BLaER1 treated with 17β-estradiol and CSF1 and Interleukin-3, amounts not matched to agents 10 nM and 100 nM (cell line): ENCODE measurements at regions not wholly inside any gene's neighbourhood (a gene's known extent, or its start where the extent isn't known, plus 50 kb on each side); places are given as distances from the start of the nearest gene placed in this dataset.

ENCODE experiments used
- H3K27ac ChIP-seq, 11 experiments: shearing (Covaris generic); formaldehyde crosslinking; 2 replicates each; pipeline ENCODE4 v1.8.1; 2022
- H3K27me3 ChIP-seq, 11 experiments: shearing (Covaris generic); formaldehyde crosslinking; 2 replicates each; pipeline ENCODE4 v1.8.1; 2022
- H3K36me3 ChIP-seq, 11 experiments: shearing (Covaris generic); formaldehyde crosslinking; 2 replicates each; pipeline ENCODE4 v1.8.1; 2022
- H3K4me1 ChIP-seq, 10 experiments: shearing (Covaris generic); formaldehyde crosslinking; 2 replicates each; pipeline ENCODE4 v1.8.1; 2022
- H3K4me2 ChIP-seq, 11 experiments: shearing (Covaris generic); formaldehyde crosslinking; 2 replicates each; pipeline ENCODE4 v1.8.1; 2022
- H3K4me3 ChIP-seq, 10 experiments: shearing (Covaris generic); formaldehyde crosslinking; 2 replicates each; pipeline ENCODE4 v1.8.1; 2022
- H3K9ac ChIP-seq, 11 experiments: shearing (Covaris generic); formaldehyde crosslinking; 2 replicates each; pipeline ENCODE4 v1.8.1; 2022
- H3K9me3 ChIP-seq, 11 experiments: shearing (Covaris generic); formaldehyde crosslinking; replicated peaks in 1 of 11; 2 replicates each; pipeline ENCODE4 v1.8.1; 2022
- H4K20me1 ChIP-seq, 11 experiments: shearing (Covaris generic); formaldehyde crosslinking; 2 replicates each; pipeline ENCODE4 v1.8.1; 2022
- Cebpa-rat ChIP-seq, 11 experiments: shearing (Covaris generic); IDR thresholded peaks; 2 replicates each; pipeline ENCODE4 v1.8.1; 2022

DNA sequence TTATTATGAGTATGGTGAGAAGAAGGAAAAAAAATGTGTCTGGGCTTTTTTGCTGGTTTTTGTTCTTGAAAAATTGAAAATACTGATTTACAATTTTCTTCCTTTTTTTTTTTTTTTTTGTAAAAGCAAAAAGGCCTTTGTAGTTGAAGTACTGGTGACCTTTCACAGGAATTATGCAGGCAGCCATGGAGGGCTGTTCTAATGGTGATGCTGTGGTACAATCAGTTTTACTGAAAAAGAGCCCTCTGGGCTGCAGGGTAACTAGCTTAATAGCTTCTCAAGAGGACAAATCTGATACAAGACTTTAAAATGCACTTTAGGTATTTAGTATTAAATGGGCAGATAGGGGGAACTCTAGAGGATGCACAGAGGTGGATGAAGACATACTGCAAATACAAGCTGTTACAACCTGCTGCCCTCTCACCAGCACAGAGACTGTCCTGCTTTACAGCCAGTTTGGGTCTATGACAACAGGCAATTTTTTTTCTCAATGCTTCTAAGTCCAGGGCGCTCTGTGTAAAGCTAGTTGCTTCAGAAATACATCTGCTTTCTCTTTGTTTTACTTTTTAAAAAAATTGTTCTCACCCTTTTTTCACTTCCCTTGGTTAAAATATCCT, 61.6 kb upstream of the HS3ST5 start:
- Histone ChIP-seq H3K36me3 (no peaks in the 10 kb centered on the region), H3K4me1 (no peaks in the 10 kb centered on the region), H4K20me1 (no peaks in the 10 kb centered on the region), H3K9me3 (no peaks in the 10 kb centered on the region), H3K27me3 (no peaks in the 10 kb centered on the region), H3K4me3 (no peak overlapping the region), H3K27ac (no peak overlapping the region), H3K4me2 (no peak overlapping the region), H3K9ac (no peak overlapping the region)
- TF ChIP-seq Cebpa-rat (IDR thresholded peaks at IDR 0.05): no peak

- Histone ChIP-seq H3K27ac (no peak overlapping the region), H3K9me3 (no peaks in the 10 kb centered on the region), H4K20me1 (no peaks in the 10 kb centered on the region), H3K36me3 (no peaks in the 10 kb centered on the region), H3K4me3 (no peak overlapping the region), H3K4me1 (no peaks in the 10 kb centered on the region), H3K9ac (no peak overlapping the region), H3K4me2 (no peak overlapping the region), H3K27me3 (no peaks in the 10 kb centered on the region)
- TF ChIP-seq Cebpa-rat (IDR thresholded peaks at IDR 0.05): no peak
Measured at GRCh38 chr6:114403858-114404257, 61.0 kb upstream of the HS3ST5 start.

DNA sequence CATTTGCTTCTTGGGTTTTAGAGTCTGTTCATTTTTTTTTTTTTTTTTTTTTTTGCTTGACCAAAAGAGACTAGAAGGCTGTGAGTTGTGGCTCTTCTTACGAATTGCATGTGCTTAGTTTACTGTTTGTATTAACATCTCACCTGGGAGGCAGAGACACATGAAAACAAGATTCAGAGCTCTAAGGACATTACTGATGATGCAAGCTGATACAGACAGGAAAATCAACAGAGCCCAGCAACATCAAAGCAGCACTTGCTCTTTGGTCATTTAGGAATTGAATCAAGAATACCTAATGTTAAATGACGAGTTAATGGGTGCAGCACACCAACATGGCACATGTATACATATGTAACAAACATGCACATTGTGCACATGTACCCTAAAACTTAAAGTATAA, 55.7 kb upstream of the HS3ST5 start:
- no peak overlapping the region for H3K4me3 ChIP-seq
- H3K9me3 ChIP-seq: no peaks in the 10 kb centered on the region
- H3K27me3 ChIP-seq: no peaks in the 10 kb centered on the region
- no peak overlapping the region for H3K27ac ChIP-seq
- H3K4me2 ChIP-seq: no peak overlapping the region
- H3K9ac ChIP-seq: no peak overlapping the region
- H3K4me1 ChIP-seq: no peaks in the 10 kb centered on the region
- H4K20me1 ChIP-seq: no peaks in the 10 kb centered on the region
- no peaks in the 10 kb centered on the region for H3K36me3 ChIP-seq
- TF ChIP-seq Cebpa-rat (IDR thresholded peaks at IDR 0.05): no peak
